Osteocyte (in vitro differentiated cells): ENCODE measurements at regions not wholly inside any gene's neighbourhood (a gene's known extent, or its start where the extent isn't known, plus 50 kb on each side); places are given as distances from the start of the nearest gene placed in this dataset.

Experiments
- DNase-seq: peaks from one replicate; pipeline ENCODE4 v3.0.0; 2021; ENCODE audit warnings: mixed read lengths; ENCODE audit not compliant: unreplicated experiment; ENCODE audit errors: extremely low spot score
- H3K27ac Mint-ChIP-seq: one replicate; pipeline ENCODE4 v1.8.0; 2021; ENCODE audit warnings: mild to moderate bottlenecking, mixed read lengths; ENCODE audit not compliant: unreplicated experiment
- H3K27me3 Mint-ChIP-seq: one replicate; pipeline ENCODE4 v1.8.0; 2021; ENCODE audit warnings: mixed read lengths; ENCODE audit not compliant: unreplicated experiment
- H3K36me3 Mint-ChIP-seq: one replicate; pipeline ENCODE4 v1.8.0; 2021; ENCODE audit warnings: mixed read lengths; ENCODE audit not compliant: unreplicated experiment
- H3K4me1 Mint-ChIP-seq: one replicate; pipeline ENCODE4 v1.8.0; 2021; ENCODE audit warnings: mixed read lengths; ENCODE audit not compliant: unreplicated experiment
- H3K4me3 Mint-ChIP-seq: one replicate; pipeline ENCODE4 v1.8.0; 2021; ENCODE audit warnings: mild to moderate bottlenecking, moderate library complexity, mixed read lengths; ENCODE audit not compliant: unreplicated experiment
- H3K9me3 Mint-ChIP-seq: one replicate; pipeline ENCODE4 v1.8.0; 2021; ENCODE audit warnings: mixed read lengths; ENCODE audit not compliant: unreplicated experiment
- CTCF ChIP-seq: fragments of 200-600 bp; sonication (generic); IDR thresholded peaks from 2 replicates; pipeline ENCODE4 v1.5.0; 2021; ENCODE audit warnings: antibody characterized with exemption, mild to moderate bottlenecking, moderate library complexity

GRCh38 chr22:27300536-27301285 lies 500.8 kb downstream of the MN1 start:
- H3K27ac Mint-ChIP-seq = no peak overlapping the region
- peaks cover 38% of the 10 kb centered on the region for H3K4me1 Mint-ChIP-seq
- no peaks in the 10 kb centered on the region for H3K36me3 Mint-ChIP-seq
- DNase-seq = no peak
- H3K9me3 Mint-ChIP-seq = no peaks in the 10 kb centered on the region
- H3K4me3 Mint-ChIP-seq = no peak overlapping the region
- TF ChIP-seq CTCF = no peak
- H3K27me3 Mint-ChIP-seq = no peaks in the 10 kb centered on the region

GRCh38 chr22:27302501-27302900 lies 499.1 kb downstream of the MN1 start:
- Mint-ChIP-seq H3K27me3 (no peaks in the 10 kb centered on the region), H3K36me3 (no peaks in the 10 kb centered on the region), H3K9me3 (no peaks in the 10 kb centered on the region), H3K4me3 (no peak overlapping the region), H3K27ac (no peak overlapping the region), H3K4me1 (peaks cover 30% of the 10 kb centered on the region)
- DNase-seq = no peak
- TF ChIP-seq CTCF = no peak

- no peaks in the 10 kb centered on the region for H3K36me3 Mint-ChIP-seq
- H3K27ac Mint-ChIP-seq = peak overlapping the region; percentile 9
- DNase-seq = no peak
- H3K9me3 Mint-ChIP-seq = no peaks in the 10 kb centered on the region
- no peaks in the 10 kb centered on the region for H3K27me3 Mint-ChIP-seq
- H3K4me3 Mint-ChIP-seq = no peak overlapping the region
- TF ChIP-seq CTCF = no peak
- H3K4me1 Mint-ChIP-seq = peaks cover 26% of the 10 kb centered on the region
Measured at GRCh38 chr22:27303718-27304117, 497.8 kb downstream of the MN1 start.

- Mint-ChIP-seq H3K4me1 (peaks cover 22% of the 10 kb centered on the region), H3K9me3 (no peaks in the 10 kb centered on the region), H3K4me3 (no peak overlapping the region), H3K27ac (no peak overlapping the region), H3K36me3 (no peaks in the 10 kb centered on the region), H3K27me3 (no peaks in the 10 kb centered on the region)
- TF ChIP-seq CTCF = no peak
- DNase-seq = no peak
Measured at GRCh38 chr22:27306771-27307170, 494.8 kb downstream of the MN1 start.

GRCh38 chr22:27307545-27308247 lies 493.9 kb downstream of the MN1 start:
- Mint-ChIP-seq H3K9me3 (no peaks in the 10 kb centered on the region), H3K4me3 (no peak overlapping the region), H3K36me3 (no peaks in the 10 kb centered on the region), H3K27ac (peak overlapping the region; percentile 63), H3K27me3 (no peaks in the 10 kb centered on the region), H3K4me1 (peaks cover 22% of the 10 kb centered on the region)
- DNase-seq = no peak
- TF ChIP-seq CTCF = no peak
